H1 (cell line): ENCODE measurements at regions not wholly inside any gene's neighbourhood (a gene's known extent, or its start where the extent isn't known, plus 50 kb on each side); places are given as distances from the start of the nearest gene placed in this dataset.

Source experiments
- CTCF ChIA-PET: fragments of 300-600 bp; sonication (Branson Sonifier 250); formaldehyde crosslinking; loops from one replicate; lab custom pipeline; 2021; ENCODE audit not compliant: partially characterized antibody; lab: Charles Lee
- POLR2A ChIA-PET: fragments of 300-600 bp; sonication (Branson Sonifier 250); formaldehyde crosslinking; loops from one replicate; lab custom pipeline; 2021; ENCODE audit warnings: inconsistent platforms; ENCODE audit not compliant: partially characterized antibody; lab: Charles Lee
- DNase-seq, 2 experiments: peaks; one replicate each; pipeline versions ENCODE4 v3.0.0 to v3.0.0-alpha.2; 2010 to 2022; ENCODE audit warnings: low spot score in 2 of 2, low read depth in 1 of 2, mixed read lengths in 1 of 2
- FAIRE-seq: peaks from 2 replicates; lab custom pipeline; 2011; peaks lifted over from hg19 to GRCh38; lab: Jason Lieb, UNC
- H2AFZ ChIP-seq: 2 replicates; pipeline ENCODE4 v1.8.1; 2012; ENCODE audit warnings: low read length, inconsistent platforms
- H2AK5ac ChIP-seq: 2 replicates; pipeline ENCODE4 v1.6.1; 2013; ENCODE audit warnings: low read depth, low read length
- H2BK120ac ChIP-seq: replicated peaks from 2 replicates; pipeline ENCODE3; 2013; ENCODE audit warnings: low read depth, low read length, inconsistent platforms
- H2BK12ac ChIP-seq: 2 replicates; pipeline ENCODE4 v1.6.1; 2013; ENCODE audit warnings: low read depth, low read length
- H2BK15ac ChIP-seq: 2 replicates; pipeline ENCODE4 v1.6.1; 2013; ENCODE audit warnings: low read length
- H2BK20ac ChIP-seq: 2 replicates; pipeline ENCODE4 v1.6.1; 2013; ENCODE audit warnings: low read length
- H2BK5ac ChIP-seq: 2 replicates; pipeline ENCODE4 v1.6.1; 2013; ENCODE audit warnings: low read depth, low read length
- H3K14ac ChIP-seq: 2 replicates; pipeline ENCODE4 v1.6.1; 2013; ENCODE audit warnings: inconsistent platforms; ENCODE audit not compliant: insufficient read length
- H3K18ac ChIP-seq: 2 replicates; pipeline ENCODE4 v1.6.1; 2013; ENCODE audit warnings: low read length; ENCODE audit errors: extremely low read depth
- H3K23ac ChIP-seq: 2 replicates; pipeline ENCODE4 v1.6.1; 2013; ENCODE audit warnings: inconsistent platforms; ENCODE audit not compliant: insufficient read length
- H3K23me2 ChIP-seq: 2 replicates; pipeline ENCODE4 v1.6.1; 2013; ENCODE audit warnings: low read depth, low read length
- H3K27ac ChIP-seq: 2 replicates; pipeline ENCODE4 v1.6.1; 2011; ENCODE audit warnings: low read depth, low read length, inconsistent platforms
- H3K27me3 ChIP-seq, 4 experiments: replicated peaks in 1 of 4; 1 replicate in 1 of 4; 2 replicates in 3 of 4; pipeline versions ENCODE4 v1.6.1 to v1.8.1; 2011 to 2013; ENCODE audit warnings: low read length in 3 of 4, mild to moderate bottlenecking in 3 of 4, inconsistent platforms in 2 of 4, mixed read lengths in 2 of 4, moderate library complexity in 1 of 4; ENCODE audit not compliant: control insufficient read depth in 3 of 4, insufficient read depth in 3 of 4; ENCODE audit errors: extremely low read depth in 1 of 4
- H3K36me3 ChIP-seq, 4 experiments: 2 replicates each; pipeline versions ENCODE4 v1.6.1 to v1.8.1; 2011 to 2013; ENCODE audit warnings: mild to moderate bottlenecking in 4 of 4, low read length in 3 of 4, moderate library complexity in 2 of 4, control low read depth in 1 of 4, inconsistent platforms in 1 of 4; ENCODE audit not compliant: insufficient read depth in 4 of 4, control insufficient read depth in 2 of 4
- H3K4ac ChIP-seq: replicated peaks from 2 replicates; pipeline ENCODE3; 2013; ENCODE audit warnings: low read length, low read depth, mixed read lengths, inconsistent platforms; ENCODE audit not compliant: insufficient read length
- H3K4me1 ChIP-seq, 4 experiments: replicated peaks in 1 of 4; 1 replicate in 1 of 4; 2 replicates in 3 of 4; pipeline versions ENCODE4 v1.6.1 to v1.8.1; 2011 to 2013; ENCODE audit warnings: low read length in 3 of 4, inconsistent platforms in 2 of 4, mixed read lengths in 1 of 4; ENCODE audit not compliant: insufficient read depth in 4 of 4, control insufficient read depth in 3 of 4
- H3K4me2 ChIP-seq, 2 experiments: 2 replicates each; pipeline versions ENCODE4 v1.6.1 to v1.8.1; 2011 to 2013; ENCODE audit warnings: low read depth in 2 of 2, low read length in 2 of 2, control low read depth in 1 of 2, inconsistent platforms in 1 of 2, mild to moderate bottlenecking in 1 of 2; ENCODE audit not compliant: insufficient read depth in 1 of 2
- H3K4me3 ChIP-seq, 4 experiments: fragments of 200-600, 300-600 bp in 1 of 4; sonication (generic), shearing (Covaris generic), sonication (Bioruptor Twin) in 1 of 4; 2 replicates each; pipeline versions ENCODE4 v1.5.1 to v1.8.1; 2011 to 2016; ENCODE audit warnings: low read length in 4 of 4, low read depth in 3 of 4, control low read depth in 2 of 4, inconsistent platforms in 2 of 4, mild to moderate bottlenecking in 2 of 4, mixed read lengths in 1 of 4, moderate library complexity in 1 of 4; ENCODE audit not compliant: insufficient read depth in 2 of 4; ENCODE audit errors: extremely low read depth in 1 of 4
- H3K56ac ChIP-seq: replicated peaks from 2 replicates; pipeline ENCODE3; 2013; ENCODE audit warnings: low read depth, mild to moderate bottlenecking, mixed read lengths, low read length, inconsistent platforms; ENCODE audit not compliant: insufficient read length
- H3K79me1 ChIP-seq: 2 replicates; pipeline ENCODE4 v1.6.1; 2013; ENCODE audit warnings: low read depth, low read length, control low read depth
- H3K79me2 ChIP-seq, 2 experiments: 2 replicates each; pipeline versions ENCODE4 v1.6.1 to v1.8.1; 2012 to 2013; ENCODE audit warnings: low read length in 2 of 2, mild to moderate bottlenecking in 2 of 2, inconsistent platforms in 1 of 2; ENCODE audit not compliant: insufficient read depth in 2 of 2, control insufficient read depth in 1 of 2
- H3K9ac ChIP-seq, 4 experiments: replicated peaks in 1 of 4; 1 replicate in 1 of 4; 2 replicates in 3 of 4; pipeline versions ENCODE4 v1.6.1 to v1.8.1; 2011 to 2013; ENCODE audit warnings: low read depth in 3 of 4, low read length in 3 of 4, control low read depth in 2 of 4, mild to moderate bottlenecking in 2 of 4, moderate library complexity in 2 of 4, inconsistent platforms in 1 of 4; ENCODE audit errors: extremely low read depth in 1 of 4
- H3K9me3 ChIP-seq, 2 experiments: 2 replicates each; pipeline versions ENCODE4 v1.6.1 to v1.8.1; 2012 to 2013; ENCODE audit warnings: mild to moderate bottlenecking in 2 of 2, moderate library complexity in 2 of 2, control low read depth in 1 of 2, inconsistent platforms in 1 of 2, low read depth in 1 of 2, low read length in 1 of 2, mixed read lengths in 1 of 2; ENCODE audit not compliant: insufficient read depth in 2 of 2
- H4K20me1 ChIP-seq, 2 experiments: replicated peaks in 1 of 2; 2 replicates each; pipeline versions ENCODE3 to v1.8.1; 2011 to 2013; ENCODE audit warnings: inconsistent platforms in 2 of 2, low read length in 2 of 2, mild to moderate bottlenecking in 1 of 2; ENCODE audit not compliant: insufficient read depth in 2 of 2, control insufficient read depth in 1 of 2
- H4K5ac ChIP-seq: 2 replicates; pipeline ENCODE4 v1.6.1; 2013; ENCODE audit warnings: low read length, low read depth, mixed read lengths, inconsistent platforms; ENCODE audit not compliant: insufficient read length
- H4K8ac ChIP-seq: 2 replicates; pipeline ENCODE4 v1.8.0; 2013; ENCODE audit warnings: mild to moderate bottlenecking, moderate library complexity, low read length, inconsistent platforms; ENCODE audit not compliant: insufficient read depth; ENCODE audit errors: extremely low read depth
- H4K91ac ChIP-seq: replicated peaks from 2 replicates; pipeline ENCODE3; 2013; ENCODE audit warnings: low read length, mixed read lengths, inconsistent platforms; ENCODE audit not compliant: insufficient read length
- CBX5 ChIP-seq: fragments of 300-800, 300-1000 bp; sonication (generic); IDR thresholded peaks from 2 replicates; pipeline ENCODE4 v1.7.1; 2016; ENCODE audit warnings: antibody characterized with exemption, low read length, low read depth
- CBX8 ChIP-seq: fragments of 300-800, 300-1000 bp; sonication (generic); IDR thresholded peaks from 2 replicates; pipeline ENCODE4 v1.7.1; 2016; ENCODE audit warnings: low read depth, low read length, borderline replicate concordance
- CTBP2 ChIP-seq: IDR thresholded peaks from 2 replicates; pipeline ENCODE4 v1.7.0; 2011; ENCODE audit warnings: borderline replicate concordance, mild to moderate bottlenecking, moderate library complexity, mixed read lengths, low read length; ENCODE audit not compliant: insufficient read depth, insufficient read length
- EP300 ChIP-seq, 2 experiments: IDR thresholded peaks; 1 replicate in 1 of 2; 2 replicates in 1 of 2; pipeline ENCODE4 v1.6.1; 2011 to 2012; ENCODE audit warnings: low read depth in 2 of 2, low read length in 2 of 2, mild to moderate bottlenecking in 2 of 2, borderline replicate concordance in 1 of 2, inconsistent platforms in 1 of 2, moderate library complexity in 1 of 2
- KDM5A ChIP-seq: fragments of 200-600 bp; IDR thresholded peaks from 2 replicates; pipeline ENCODE4 v1.7.1; 2012; ENCODE audit warnings: mild to moderate bottlenecking, low read length, inconsistent platforms, mixed read lengths
- POLR2AphosphoS5 ChIP-seq: IDR thresholded peaks from 2 replicates; pipeline ENCODE4 v1.6.1; 2011; ENCODE audit warnings: low read depth, low read length
- RBBP5 ChIP-seq: IDR thresholded peaks from 2 replicates; pipeline ENCODE4 v1.7.1; 2012; ENCODE audit warnings: low read depth, mild to moderate bottlenecking, inconsistent platforms, low read length, moderate library complexity, borderline replicate concordance
- RFX5 ChIP-seq: IDR thresholded peaks from 2 replicates; pipeline ENCODE4 v1.6.1; 2011; ENCODE audit warnings: low read depth, low read length, improper control_type of control experiment, borderline replicate concordance
- RXRA ChIP-seq: IDR thresholded peaks from 2 replicates; pipeline ENCODE4 v1.6.1; 2011; ENCODE audit warnings: low read depth, mild to moderate bottlenecking, low read length, moderate library complexity; ENCODE audit not compliant: insufficient read depth
- SIX5 ChIP-seq: IDR thresholded peaks from 2 replicates; pipeline ENCODE4 v1.6.1; 2011; ENCODE audit warnings: mild to moderate bottlenecking, low read depth, low read length
- SP2 ChIP-seq: IDR thresholded peaks from 2 replicates; pipeline ENCODE4 v1.6.1; 2012; ENCODE audit warnings: mild to moderate bottlenecking, low read length, inconsistent platforms
- SUZ12 ChIP-seq: fragments of 200-600 bp; sonication (generic); IDR thresholded peaks from 2 replicates; pipeline ENCODE4 v1.6.1; 2012; ENCODE audit warnings: mild to moderate bottlenecking, inconsistent platforms, low read length, moderate library complexity, mixed read lengths
- YY1 ChIP-seq: IDR thresholded peaks from 2 replicates; pipeline ENCODE4 v1.6.1; 2011; ENCODE audit warnings: low read depth, mild to moderate bottlenecking, low read length
- WGBS, 2 experiments: shearing (Covaris generic) in 1 of 2; methylation state at CpG; one replicate each; pipeline versions ENCODE4 v1.1.6 to v1.1.7; 2013 to 2015; ENCODE audit warnings: low lambda C conversion rate in 2 of 2, mixed read lengths in 2 of 2, inconsistent platforms in 1 of 2, low coverage in 1 of 2, missing lambda C conversion rate in 1 of 2; ENCODE audit not compliant: insufficient replicate concordance in 2 of 2, insufficient coverage in 1 of 2, insufficient read length in 1 of 2; ENCODE audit errors: extremely low coverage in 1 of 2, missing lambda C conversion rate in 1 of 2; 5-methylcytosine and 5-hydroxymethylcytosine counted together
- TF ChIP-seq, protein P1 (sequence below): IDR thresholded peaks from 2 replicates; pipeline ENCODE4 v1.6.1; 2012; ENCODE audit warnings: inconsistent platforms

DNA sequence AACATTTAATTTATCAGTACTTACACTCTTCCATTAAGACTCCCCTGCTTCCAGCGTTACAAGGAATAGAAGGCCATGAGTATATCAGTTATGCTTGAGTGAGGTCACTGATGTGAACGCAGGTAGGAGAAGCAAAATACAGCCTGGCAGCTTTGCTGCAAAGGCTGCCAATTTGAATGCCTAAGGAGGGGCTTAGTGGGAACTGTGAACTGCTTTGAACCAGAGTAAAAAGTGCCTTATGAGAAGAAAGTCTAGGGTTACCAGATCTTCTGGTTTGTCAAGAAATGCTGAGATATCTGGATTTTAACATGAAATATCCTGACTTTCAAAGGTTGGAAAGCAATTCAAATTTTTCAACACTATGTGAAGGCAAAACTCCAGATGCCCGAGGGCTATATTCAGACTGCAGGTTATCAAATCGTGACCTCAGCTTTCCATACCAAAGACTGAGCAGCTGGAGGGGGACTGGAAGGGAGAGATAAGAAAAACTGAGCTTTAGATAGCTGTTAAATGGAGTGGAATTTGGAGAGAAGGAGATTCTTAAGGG, 446.3 kb upstream of the NECTIN3 start:
- H3K4me3 ChIP-seq, result no peak overlapping the region
- H3K14ac ChIP-seq, result no peak overlapping the region

More for the DNA sequence above, 446.3 kb upstream of the NECTIN3 start:
- H4K5ac ChIP-seq, result no peak overlapping the region
- H3K36me3 ChIP-seq, result no peaks in the 10 kb centered on the region; a peak in 1 of 8 replicates
- no peaks in the 10 kb centered on the region for H3K27me3 ChIP-seq
- H2BK15ac ChIP-seq, result no peak overlapping the region
- H2AFZ ChIP-seq, result peak overlapping the region; percentile 35; the same call in 1 of the 2 replicates
- H3K9me3 ChIP-seq, result no peaks in the 10 kb centered on the region
- no peak overlapping the region for H3K56ac ChIP-seq
- H3K4me2 ChIP-seq, result no peak overlapping the region
- no peak overlapping the region for H4K8ac ChIP-seq
- H3K18ac ChIP-seq, result no peak overlapping the region
- H3K4ac ChIP-seq, result no peak overlapping the region
- H2BK12ac ChIP-seq, result no peak overlapping the region
- no peaks in the 10 kb centered on the region for H3K23me2 ChIP-seq
- H4K91ac ChIP-seq, result no peak overlapping the region
- H3K27ac ChIP-seq, result no peak overlapping the region
- no peak for TF ChIP-seq KDM5A
- TF ChIP-seq SUZ12, result no peak
- TF ChIP-seq SIX5, result no peak
- TF ChIP-seq RXRA, result no peak
- TF ChIP-seq RFX5, result no peak
- no peak for TF ChIP-seq CBX8
- TF ChIP-seq SP2, result no peak
- no peak for TF ChIP-seq RBBP5
- no peak for TF ChIP-seq POLR2AphosphoS5
- TF ChIP-seq EP300 (IDR thresholded peaks at IDR 0.05; ENCODE audit: borderline replicate concordance in 1 of 2, low read depth in 2 of 2, low read length in 2 of 2), result no peak
- no peak for TF ChIP-seq YY1
- TF ChIP-seq CTBP2, result no peak
- TF ChIP-seq CBX5, result no peak
- TF ChIP-seq, protein P1, sequence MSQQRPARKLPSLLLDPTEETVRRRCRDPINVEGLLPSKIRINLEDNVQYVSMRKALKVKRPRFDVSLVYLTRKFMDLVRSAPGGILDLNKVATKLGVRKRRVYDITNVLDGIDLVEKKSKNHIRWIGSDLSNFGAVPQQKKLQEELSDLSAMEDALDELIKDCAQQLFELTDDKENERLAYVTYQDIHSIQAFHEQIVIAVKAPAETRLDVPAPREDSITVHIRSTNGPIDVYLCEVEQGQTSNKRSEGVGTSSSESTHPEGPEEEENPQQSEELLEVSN, result no peak
- H2BK5ac ChIP-seq, result no peak overlapping the region
- no peaks in the 10 kb centered on the region; a peak in 2 of 7 replicates for H3K4me1 ChIP-seq
- 87% methylated on average over 4 of the region's 4 CpGs; no CpG with 5 or more reads in 1 of the 2 experiments for WGBS, 2 experiments
- H3K79me1 ChIP-seq, result no peaks in the 10 kb centered on the region
- POLR2A ChIA-PET, result no interaction called here
- FAIRE-seq (no peak), DNase-seq (no peak)
- CTCF ChIA-PET, result interaction anchor here (0.6 to 1.9 kb wide), 3 partner anchors 10 to 103 kb away, joined by 3 to 4 read pairs (median 3); no protein-coding TSS in a partner anchor
- H3K79me2 ChIP-seq, result no peaks in the 10 kb centered on the region
- H2AK5ac ChIP-seq, result no peak overlapping the region
- H3K9ac ChIP-seq, result no peak overlapping the region
- H3K23ac ChIP-seq, result no peak overlapping the region
- H4K20me1 ChIP-seq, result no peaks in the 10 kb centered on the region
- no peak overlapping the region for H2BK120ac ChIP-seq
- H2BK20ac ChIP-seq, result no peak overlapping the region
